ENCODE measurements at regions not wholly inside any gene's neighbourhood (a gene's known extent, or its start where the extent isn't known, plus 50 kb on each side); places are given as distances from the start of the nearest gene placed in this dataset.

- H3K4me1 Mint-ChIP-seq = no peaks in the 10 kb centered on the region
- ATAC-seq = no peak
- ChIA-PET CTCF (no interaction called here), POLR2A (no interaction called here)
- no peak overlapping the region for H3K4me3 Mint-ChIP-seq
- H3K9me3 Mint-ChIP-seq = 0 out of 2 replicates have a peak, but pooled peaks cover 4% of the 10 kb centered on the region
- no peaks in the 10 kb centered on the region for H3K36me3 Mint-ChIP-seq
- no peaks in the 10 kb centered on the region for H3K27me3 Mint-ChIP-seq (ENCODE audit: low read depth)
- TF ChIP-seq ZNF232 (CRISPR knock-in tag; IDR thresholded peaks at IDR 0.05) = no peak
- no peak for TF ChIP-seq RELA (CRISPR knock-in tag; IDR thresholded peaks at IDR 0.05; ENCODE audit: borderline replicate concordance)
- TF ChIP-seq, protein P1, sequence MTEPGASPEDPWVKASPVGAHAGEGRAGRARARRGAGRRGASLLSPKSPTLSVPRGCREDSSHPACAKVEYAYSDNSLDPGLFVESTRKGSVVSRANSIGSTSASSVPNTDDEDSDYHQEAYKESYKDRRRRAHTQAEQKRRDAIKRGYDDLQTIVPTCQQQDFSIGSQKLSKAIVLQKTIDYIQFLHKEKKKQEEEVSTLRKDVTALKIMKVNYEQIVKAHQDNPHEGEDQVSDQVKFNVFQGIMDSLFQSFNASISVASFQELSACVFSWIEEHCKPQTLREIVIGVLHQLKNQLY (CRISPR knock-in tag; IDR thresholded peaks at IDR 0.05) = no peak
- TF ChIP-seq NR3C1 (CRISPR knock-in tag; conservative IDR thresholded peaks at IDR 0.05; ENCODE audit: low read depth) = no peak
- TF ChIP-seq, protein P2, sequence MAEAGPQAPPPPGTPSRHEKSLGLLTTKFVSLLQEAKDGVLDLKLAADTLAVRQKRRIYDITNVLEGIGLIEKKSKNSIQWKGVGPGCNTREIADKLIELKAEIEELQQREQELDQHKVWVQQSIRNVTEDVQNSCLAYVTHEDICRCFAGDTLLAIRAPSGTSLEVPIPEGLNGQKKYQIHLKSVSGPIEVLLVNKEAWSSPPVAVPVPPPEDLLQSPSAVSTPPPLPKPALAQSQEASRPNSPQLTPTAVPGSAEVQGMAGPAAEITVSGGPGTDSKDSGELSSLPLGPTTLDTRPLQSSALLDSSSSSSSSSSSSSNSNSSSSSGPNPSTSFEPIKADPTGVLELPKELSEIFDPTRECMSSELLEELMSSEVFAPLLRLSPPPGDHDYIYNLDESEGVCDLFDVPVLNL (CRISPR knock-in tag; IDR thresholded peaks at IDR 0.05; ENCODE audit: borderline replicate concordance, low read depth) = no peak
- TF ChIP-seq E2F5 (CRISPR knock-in tag; IDR thresholded peaks at IDR 0.05) = no peak
- TF ChIP-seq ZNF121 (CRISPR knock-in tag; IDR thresholded peaks at IDR 0.05) = no peak
- no peak for TF ChIP-seq ZNF532 (CRISPR knock-in tag; IDR thresholded peaks at IDR 0.05; ENCODE audit: borderline replicate concordance)
- TF ChIP-seq SOX15 (CRISPR knock-in tag; IDR thresholded peaks at IDR 0.05) = no peak
- TF ChIP-seq ZNF425 (CRISPR knock-in tag; conservative IDR thresholded peaks at IDR 0.05) = no peak
- no peak for TF ChIP-seq ETV6 (CRISPR knock-in tag; IDR thresholded peaks at IDR 0.05)
- TF ChIP-seq TP53 (CRISPR knock-in tag; IDR thresholded peaks at IDR 0.05) = no peak
- no peak for TF ChIP-seq MXD4 (CRISPR knock-in tag; IDR thresholded peaks at IDR 0.05; ENCODE audit: borderline replicate concordance)
- no peak for TF ChIP-seq JAZF1 (CRISPR knock-in tag; IDR thresholded peaks at IDR 0.05)
- no peak for TF ChIP-seq ELF4 (CRISPR knock-in tag; IDR thresholded peaks at IDR 0.05; ENCODE audit: low read depth)
- TF ChIP-seq, protein P3, sequence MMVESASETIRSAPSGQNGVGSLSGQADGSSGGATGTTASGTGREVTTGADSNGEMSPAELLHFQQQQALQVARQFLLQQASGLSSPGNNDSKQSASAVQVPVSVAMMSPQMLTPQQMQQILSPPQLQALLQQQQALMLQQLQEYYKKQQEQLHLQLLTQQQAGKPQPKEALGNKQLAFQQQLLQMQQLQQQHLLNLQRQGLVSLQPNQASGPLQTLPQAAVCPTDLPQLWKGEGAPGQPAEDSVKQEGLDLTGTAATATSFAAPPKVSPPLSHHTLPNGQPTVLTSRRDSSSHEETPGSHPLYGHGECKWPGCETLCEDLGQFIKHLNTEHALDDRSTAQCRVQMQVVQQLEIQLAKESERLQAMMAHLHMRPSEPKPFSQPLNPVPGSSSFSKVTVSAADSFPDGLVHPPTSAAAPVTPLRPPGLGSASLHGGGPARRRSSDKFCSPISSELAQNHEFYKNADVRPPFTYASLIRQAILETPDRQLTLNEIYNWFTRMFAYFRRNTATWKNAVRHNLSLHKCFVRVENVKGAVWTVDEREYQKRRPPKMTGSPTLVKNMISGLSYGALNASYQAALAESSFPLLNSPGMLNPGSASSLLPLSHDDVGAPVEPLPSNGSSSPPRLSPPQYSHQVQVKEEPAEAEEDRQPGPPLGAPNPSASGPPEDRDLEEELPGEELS (CRISPR knock-in tag; IDR thresholded peaks at IDR 0.05) = no peak
- no peak for TF ChIP-seq CBFB (CRISPR knock-in tag; IDR thresholded peaks at IDR 0.05; ENCODE audit: low read depth)
- no peak for TF ChIP-seq E2F1 (CRISPR knock-in tag; IDR thresholded peaks at IDR 0.05)
- TF ChIP-seq FOXJ3 (CRISPR knock-in tag; IDR thresholded peaks at IDR 0.05; ENCODE audit: borderline replicate concordance) = no peak
- TF ChIP-seq ZNF416 (CRISPR knock-in tag; IDR thresholded peaks at IDR 0.05) = no peak
- no peak overlapping the region for H3K27ac Mint-ChIP-seq
- DNase-seq (ENCODE audit: low spot score) = no peak
Measured at GRCh38 chr22:33117821-33118220, 59.6 kb upstream of the SYN3 start.

Measured in WTC11 (cell line).